ENCODE measurements at regions not wholly inside any gene's neighbourhood (a gene's known extent, or its start where the extent isn't known, plus 50 kb on each side); places are given as distances from the start of the nearest gene placed in this dataset.

GRCh38 chr6:33895988-33896387, 92.2 kb upstream of the MLN start:
- Histone ChIP-seq H3K27me3 (ENCODE audit: control insufficient read depth, insufficient read depth, low read length) (peaks cover 7% of the 10 kb centered on the region), H3K36me3 (ENCODE audit: control insufficient read depth, insufficient read depth, low read length) (no peaks in the 10 kb centered on the region), H3K4me3 (ENCODE audit: low read depth, low read length) (no peak overlapping the region)
- no peak for DNase-seq (ENCODE audit: low read depth)
- TF ChIP-seq CTCF (IDR thresholded peaks at IDR 0.05; ENCODE audit: insufficient read depth, low read length, poor library complexity, severe bottlenecking): no peak

GRCh38 chr6:33895296-33895695, 91.5 kb upstream of the MLN start:
- no peaks in the 10 kb centered on the region for H3K36me3 ChIP-seq (ENCODE audit: control insufficient read depth, insufficient read depth, low read length)
- peaks cover 7% of the 10 kb centered on the region for H3K27me3 ChIP-seq (ENCODE audit: control insufficient read depth, insufficient read depth, low read length)
- H3K4me3 ChIP-seq (ENCODE audit: low read depth, low read length): no peak overlapping the region
- TF ChIP-seq CTCF (IDR thresholded peaks at IDR 0.05; ENCODE audit: insufficient read depth, low read length, poor library complexity, severe bottlenecking): no peak
- no peak for DNase-seq (ENCODE audit: low read depth)

GRCh38 chr6:33894438-33894837, 90.6 kb upstream of the MLN start:
- DNase-seq (ENCODE audit: low read depth): no peak
- Histone ChIP-seq H3K4me3 (ENCODE audit: low read depth, low read length) (no peak overlapping the region), H3K36me3 (ENCODE audit: control insufficient read depth, insufficient read depth, low read length) (no peaks in the 10 kb centered on the region), H3K27me3 (ENCODE audit: control insufficient read depth, insufficient read depth, low read length) (peaks cover 7% of the 10 kb centered on the region)
- no peak for TF ChIP-seq CTCF (IDR thresholded peaks at IDR 0.05; ENCODE audit: insufficient read depth, low read length, poor library complexity, severe bottlenecking)

GRCh38 chr6:33892581-33893346, 89.0 kb upstream of the MLN start:
- no peak overlapping the region for H3K4me3 ChIP-seq (ENCODE audit: low read depth, low read length)
- no peak for DNase-seq (ENCODE audit: low read depth)
- peaks cover 7% of the 10 kb centered on the region for H3K27me3 ChIP-seq (ENCODE audit: control insufficient read depth, insufficient read depth, low read length)
- H3K36me3 ChIP-seq (ENCODE audit: control insufficient read depth, insufficient read depth, low read length): no peaks in the 10 kb centered on the region
- no peak for TF ChIP-seq CTCF (IDR thresholded peaks at IDR 0.05; ENCODE audit: insufficient read depth, low read length, poor library complexity, severe bottlenecking)

- no peaks in the 10 kb centered on the region for H3K36me3 ChIP-seq (ENCODE audit: control insufficient read depth, insufficient read depth, low read length)
- no peak for TF ChIP-seq CTCF (IDR thresholded peaks at IDR 0.05; ENCODE audit: insufficient read depth, low read length, poor library complexity, severe bottlenecking)
- H3K4me3 ChIP-seq (ENCODE audit: low read depth, low read length): no peak overlapping the region
- no peaks in the 10 kb centered on the region for H3K27me3 ChIP-seq (ENCODE audit: control insufficient read depth, insufficient read depth, low read length)
- no peak for DNase-seq (ENCODE audit: low read depth)
Measured at GRCh38 chr6:33888664-33889200, 84.9 kb upstream of the MLN start.

GRCh38 chr6:33888183-33888582, 84.4 kb upstream of the MLN start:
- Histone ChIP-seq H3K27me3 (ENCODE audit: control insufficient read depth, insufficient read depth, low read length) (no peaks in the 10 kb centered on the region), H3K36me3 (ENCODE audit: control insufficient read depth, insufficient read depth, low read length) (no peaks in the 10 kb centered on the region), H3K4me3 (ENCODE audit: low read depth, low read length) (no peak overlapping the region)
- TF ChIP-seq CTCF (IDR thresholded peaks at IDR 0.05; ENCODE audit: insufficient read depth, low read length, poor library complexity, severe bottlenecking): no peak
- no peak for DNase-seq (ENCODE audit: low read depth)

Measured in kidney epithelial cell (primary cell).